ENCODE measurements at regions not wholly inside any gene's neighbourhood (a gene's known extent, or its start where the extent isn't known, plus 50 kb on each side); places are given as distances from the start of the nearest gene placed in this dataset.
A peak's percentile ranks its signal among the peaks of the same experiment; 100 is the strongest.
"Not testable (repeated sequence)": the region's sequence is repeated elsewhere in the genome, so short reads cannot be mapped to it uniquely, and the experiment has no call there.

GRCh38 chr1:221283532-221283931, 404.3 kb downstream of the HLX start:
- Histone ChIP-seq H3K27ac (ENCODE audit: low read depth, low read length, severe bottlenecking) (no peak overlapping the region), H3K36me3 (ENCODE audit: control insufficient read depth, insufficient read depth, low read length) (no peaks in the 10 kb centered on the region), H3K9me3 (ENCODE audit: control insufficient read depth, low read length) (peaks cover 13% of the 10 kb centered on the region), H3K4me1 (ENCODE audit: control insufficient read depth, insufficient read depth, low read length, poor library complexity, severe bottlenecking) (no peaks in the 10 kb centered on the region), H3K4me3 (ENCODE audit: extremely low read depth, insufficient read depth, low read length, poor library complexity, severe bottlenecking) (no peak overlapping the region)
- no CpG with 5 or more reads among the region's 1 CpG for WGBS, 2 experiments (ENCODE audit: insufficient coverage in 2 of 2)

GRCh38 chr1:221284028-221284427, 404.8 kb downstream of the HLX start:
- WGBS, 2 experiments (ENCODE audit: insufficient coverage in 2 of 2) = no CpG with 5 or more reads among the region's 1 CpG
- H3K36me3 ChIP-seq (ENCODE audit: control insufficient read depth, insufficient read depth, low read length) = no peaks in the 10 kb centered on the region
- no peak overlapping the region for H3K27ac ChIP-seq (ENCODE audit: low read depth, low read length, severe bottlenecking)
- H3K9me3 ChIP-seq (ENCODE audit: control insufficient read depth, low read length) = peaks cover 13% of the 10 kb centered on the region
- H3K4me1 ChIP-seq (ENCODE audit: control insufficient read depth, insufficient read depth, low read length, poor library complexity, severe bottlenecking) = no peaks in the 10 kb centered on the region
- H3K4me3 ChIP-seq (ENCODE audit: extremely low read depth, insufficient read depth, low read length, poor library complexity, severe bottlenecking) = no peak overlapping the region

GRCh38 chr1:221284991-221285390, 405.7 kb downstream of the HLX start:
- H3K9me3 ChIP-seq (ENCODE audit: control insufficient read depth, low read length) = peaks cover 13% of the 10 kb centered on the region
- H3K4me1 ChIP-seq (ENCODE audit: control insufficient read depth, insufficient read depth, low read length, poor library complexity, severe bottlenecking); H3K4me3 ChIP-seq (ENCODE audit: extremely low read depth, insufficient read depth, low read length, poor library complexity, severe bottlenecking); H3K36me3 ChIP-seq (ENCODE audit: control insufficient read depth, insufficient read depth, low read length); H3K27ac ChIP-seq (ENCODE audit: low read depth, low read length, severe bottlenecking): not testable (repeated sequence)
- 88 to 99% methylated on average over 10 to 14 of the region's 14 CpGs for WGBS, 2 experiments (ENCODE audit: insufficient coverage in 2 of 2)

- not testable (repeated sequence) for H3K4me3 ChIP-seq (ENCODE audit: extremely low read depth, insufficient read depth, low read length, poor library complexity, severe bottlenecking); H3K27ac ChIP-seq (ENCODE audit: low read depth, low read length, severe bottlenecking); H3K36me3 ChIP-seq (ENCODE audit: control insufficient read depth, insufficient read depth, low read length); H3K4me1 ChIP-seq (ENCODE audit: control insufficient read depth, insufficient read depth, low read length, poor library complexity, severe bottlenecking)
- peaks cover 13% of the 10 kb centered on the region for H3K9me3 ChIP-seq (ENCODE audit: control insufficient read depth, low read length)
- WGBS, 2 experiments (ENCODE audit: insufficient coverage in 2 of 2) = 93 to 95% methylated on average over 25 of the region's 45 CpGs
Observed at GRCh38 chr1:221285458-221286210, 406.4 kb downstream of the HLX start.

GRCh38 chr1:221286399-221286798, 407.2 kb downstream of the HLX start:
- Histone ChIP-seq H3K27ac (ENCODE audit: low read depth, low read length, severe bottlenecking) (peak overlapping the region; percentile 55), H3K4me3 (ENCODE audit: extremely low read depth, insufficient read depth, low read length, poor library complexity, severe bottlenecking) (no peak overlapping the region), H3K36me3 (ENCODE audit: control insufficient read depth, insufficient read depth, low read length) (no peaks in the 10 kb centered on the region), H3K4me1 (ENCODE audit: control insufficient read depth, insufficient read depth, low read length, poor library complexity, severe bottlenecking) (no peaks in the 10 kb centered on the region), H3K9me3 (ENCODE audit: control insufficient read depth, low read length) (peaks cover 8% of the 10 kb centered on the region)
- WGBS, 2 experiments (ENCODE audit: insufficient coverage in 2 of 2) = 0 to 57% methylated on average over 1 of the region's 1 CpG

- H3K36me3 ChIP-seq (ENCODE audit: control insufficient read depth, insufficient read depth, low read length) = no peaks in the 10 kb centered on the region
- no peak overlapping the region for H3K4me3 ChIP-seq (ENCODE audit: extremely low read depth, insufficient read depth, low read length, poor library complexity, severe bottlenecking)
- no peak overlapping the region for H3K27ac ChIP-seq (ENCODE audit: low read depth, low read length, severe bottlenecking)
- H3K4me1 ChIP-seq (ENCODE audit: control insufficient read depth, insufficient read depth, low read length, poor library complexity, severe bottlenecking) = no peaks in the 10 kb centered on the region
- WGBS, 2 experiments (ENCODE audit: insufficient coverage in 2 of 2) = 100% methylated on average over 1 of the region's 2 CpGs
- H3K9me3 ChIP-seq (ENCODE audit: control insufficient read depth, low read length) = no peaks in the 10 kb centered on the region
Observed at GRCh38 chr1:221289103-221289502, 409.9 kb downstream of the HLX start.

GRCh38 chr1:221290669-221291068, 411.4 kb downstream of the HLX start:
- WGBS, 2 experiments (ENCODE audit: insufficient coverage in 2 of 2) = 90 to 92% methylated on average over 2 of the region's 4 CpGs
- no peak overlapping the region for H3K27ac ChIP-seq (ENCODE audit: low read depth, low read length, severe bottlenecking)
- H3K9me3 ChIP-seq (ENCODE audit: control insufficient read depth, low read length) = no peaks in the 10 kb centered on the region
- H3K4me3 ChIP-seq (ENCODE audit: extremely low read depth, insufficient read depth, low read length, poor library complexity, severe bottlenecking) = no peak overlapping the region
- H3K4me1 ChIP-seq (ENCODE audit: control insufficient read depth, insufficient read depth, low read length, poor library complexity, severe bottlenecking) = no peaks in the 10 kb centered on the region
- no peaks in the 10 kb centered on the region for H3K36me3 ChIP-seq (ENCODE audit: control insufficient read depth, insufficient read depth, low read length)

GRCh38 chr1:221291113-221291512, 411.9 kb downstream of the HLX start:
- Histone ChIP-seq H3K27ac (ENCODE audit: low read depth, low read length, severe bottlenecking) (no peak overlapping the region), H3K9me3 (ENCODE audit: control insufficient read depth, low read length) (no peaks in the 10 kb centered on the region), H3K36me3 (ENCODE audit: control insufficient read depth, insufficient read depth, low read length) (no peaks in the 10 kb centered on the region), H3K4me3 (ENCODE audit: extremely low read depth, insufficient read depth, low read length, poor library complexity, severe bottlenecking) (no peak overlapping the region), H3K4me1 (ENCODE audit: control insufficient read depth, insufficient read depth, low read length, poor library complexity, severe bottlenecking) (no peaks in the 10 kb centered on the region)
- WGBS, 2 experiments (ENCODE audit: insufficient coverage in 2 of 2) = 78% methylated on average over 1 of the region's 5 CpGs; no CpG with 5 or more reads in 1 of the 2 experiments

GRCh38 chr1:221292652-221293051, 413.4 kb downstream of the HLX start:
- no peaks in the 10 kb centered on the region for H3K36me3 ChIP-seq (ENCODE audit: control insufficient read depth, insufficient read depth, low read length)
- H3K4me1 ChIP-seq (ENCODE audit: control insufficient read depth, insufficient read depth, low read length, poor library complexity, severe bottlenecking) = no peaks in the 10 kb centered on the region
- 67 to 70% methylated on average over 5 to 6 of the region's 8 CpGs for WGBS, 2 experiments (ENCODE audit: insufficient coverage in 2 of 2)
- H3K4me3 ChIP-seq (ENCODE audit: extremely low read depth, insufficient read depth, low read length, poor library complexity, severe bottlenecking) = no peak overlapping the region
- H3K27ac ChIP-seq (ENCODE audit: low read depth, low read length, severe bottlenecking) = no peak overlapping the region
- no peaks in the 10 kb centered on the region for H3K9me3 ChIP-seq (ENCODE audit: control insufficient read depth, low read length)

GRCh38 chr1:221294242-221294641, 415.0 kb downstream of the HLX start:
- 93 to 95% methylated on average over 2 of the region's 2 CpGs for WGBS, 2 experiments (ENCODE audit: insufficient coverage in 2 of 2)
- no peaks in the 10 kb centered on the region for H3K4me1 ChIP-seq (ENCODE audit: control insufficient read depth, insufficient read depth, low read length, poor library complexity, severe bottlenecking)
- H3K9me3 ChIP-seq (ENCODE audit: control insufficient read depth, low read length) = no peaks in the 10 kb centered on the region
- no peak overlapping the region for H3K27ac ChIP-seq (ENCODE audit: low read depth, low read length, severe bottlenecking)
- H3K36me3 ChIP-seq (ENCODE audit: control insufficient read depth, insufficient read depth, low read length) = no peaks in the 10 kb centered on the region
- no peak overlapping the region for H3K4me3 ChIP-seq (ENCODE audit: extremely low read depth, insufficient read depth, low read length, poor library complexity, severe bottlenecking)

GRCh38 chr1:221302357-221302756, 423.1 kb downstream of the HLX start:
- Histone ChIP-seq H3K9me3 (ENCODE audit: control insufficient read depth, low read length) (no peaks in the 10 kb centered on the region), H3K4me1 (ENCODE audit: control insufficient read depth, insufficient read depth, low read length, poor library complexity, severe bottlenecking) (peaks cover 5% of the 10 kb centered on the region), H3K4me3 (ENCODE audit: extremely low read depth, insufficient read depth, low read length, poor library complexity, severe bottlenecking) (no peak overlapping the region), H3K36me3 (ENCODE audit: control insufficient read depth, insufficient read depth, low read length) (no peaks in the 10 kb centered on the region), H3K27ac (ENCODE audit: low read depth, low read length, severe bottlenecking) (peak overlapping the region; percentile 37)
- 70% methylated on average over 1 of the region's 1 CpG; no CpG with 5 or more reads in 1 of the 2 experiments for WGBS, 2 experiments (ENCODE audit: insufficient coverage in 2 of 2)

All from mesodermal cell (in vitro differentiated cells).